ENCODE measurements at regions not wholly inside any gene's neighbourhood (a gene's known extent, or its start where the extent isn't known, plus 50 kb on each side); places are given as distances from the start of the nearest gene placed in this dataset.

- H3K9me3 ChIP-seq (ENCODE audit: control insufficient read depth, insufficient read depth, low read depth, low read length), result no peaks in the 10 kb centered on the region
- TF ChIP-seq POLR2AphosphoS5 (IDR thresholded peaks at IDR 0.05; ENCODE audit: low read depth, low read length) (no peak), CTCF (IDR thresholded peaks at IDR 0.05) (no peak), TCF7L2 (IDR thresholded peaks at IDR 0.05; ENCODE audit: low read depth, low read length) (no peak), SIN3A (IDR thresholded peaks at IDR 0.05; ENCODE audit: borderline replicate concordance, insufficient read depth, low read depth, low read length) (no peak)
- TF ChIP-seq, protein P1, sequence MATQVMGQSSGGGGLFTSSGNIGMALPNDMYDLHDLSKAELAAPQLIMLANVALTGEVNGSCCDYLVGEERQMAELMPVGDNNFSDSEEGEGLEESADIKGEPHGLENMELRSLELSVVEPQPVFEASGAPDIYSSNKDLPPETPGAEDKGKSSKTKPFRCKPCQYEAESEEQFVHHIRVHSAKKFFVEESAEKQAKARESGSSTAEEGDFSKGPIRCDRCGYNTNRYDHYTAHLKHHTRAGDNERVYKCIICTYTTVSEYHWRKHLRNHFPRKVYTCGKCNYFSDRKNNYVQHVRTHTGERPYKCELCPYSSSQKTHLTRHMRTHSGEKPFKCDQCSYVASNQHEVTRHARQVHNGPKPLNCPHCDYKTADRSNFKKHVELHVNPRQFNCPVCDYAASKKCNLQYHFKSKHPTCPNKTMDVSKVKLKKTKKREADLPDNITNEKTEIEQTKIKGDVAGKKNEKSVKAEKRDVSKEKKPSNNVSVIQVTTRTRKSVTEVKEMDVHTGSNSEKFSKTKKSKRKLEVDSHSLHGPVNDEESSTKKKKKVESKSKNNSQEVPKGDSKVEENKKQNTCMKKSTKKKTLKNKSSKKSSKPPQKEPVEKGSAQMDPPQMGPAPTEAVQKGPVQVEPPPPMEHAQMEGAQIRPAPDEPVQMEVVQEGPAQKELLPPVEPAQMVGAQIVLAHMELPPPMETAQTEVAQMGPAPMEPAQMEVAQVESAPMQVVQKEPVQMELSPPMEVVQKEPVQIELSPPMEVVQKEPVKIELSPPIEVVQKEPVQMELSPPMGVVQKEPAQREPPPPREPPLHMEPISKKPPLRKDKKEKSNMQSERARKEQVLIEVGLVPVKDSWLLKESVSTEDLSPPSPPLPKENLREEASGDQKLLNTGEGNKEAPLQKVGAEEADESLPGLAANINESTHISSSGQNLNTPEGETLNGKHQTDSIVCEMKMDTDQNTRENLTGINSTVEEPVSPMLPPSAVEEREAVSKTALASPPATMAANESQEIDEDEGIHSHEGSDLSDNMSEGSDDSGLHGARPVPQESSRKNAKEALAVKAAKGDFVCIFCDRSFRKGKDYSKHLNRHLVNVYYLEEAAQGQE (IDR thresholded peaks at IDR 0.05; ENCODE audit: insufficient read depth in 1 of 2, low read depth in 2 of 2, low read length in 1 of 2), result no peak
- no peak overlapping the region for H3K27ac ChIP-seq (ENCODE audit: low read length)
- in situ Hi-C loops (cut with HindIII; ENCODE audit: low pct_unique_long_range_greater_than_20kb, low sequenced_read_pairs) (no loop called here), intact Hi-C loops (cut with micrococcal nuclease; ENCODE audit: unreplicated experiment) (no loop called here)
- no peaks in the 10 kb centered on the region for H3K4me1 ChIP-seq (ENCODE audit: control insufficient read depth, insufficient read depth, low read length)
- no peak overlapping the region for H3K4me3 ChIP-seq (ENCODE audit: low read depth in 2 of 2, low read length in 2 of 2)
- no peaks in the 10 kb centered on the region for H3K36me3 ChIP-seq (ENCODE audit: control insufficient read depth, insufficient read depth, low read length)
- CTCF ChIA-PET, result no interaction called here
- ATAC-seq (no peak), DNase-seq (ENCODE audit: low read depth, low spot score) (no peak)
- POLR2A ChIA-PET, result interaction anchor here (0.6 kb wide), 1 partner anchor 83 kb away, joined by 3 read pairs; no protein-coding TSS in a partner anchor
- no TSS peak for BruUV-seq (replicated peaks)
- peaks cover 3% of the 10 kb centered on the region for H3K27me3 ChIP-seq (ENCODE audit: control insufficient read depth, insufficient read depth, low read length)
These were observed 269.4 kb downstream of the TCF7L2 start for GRCh38 chr10:113219446-113219845.

DNA sequence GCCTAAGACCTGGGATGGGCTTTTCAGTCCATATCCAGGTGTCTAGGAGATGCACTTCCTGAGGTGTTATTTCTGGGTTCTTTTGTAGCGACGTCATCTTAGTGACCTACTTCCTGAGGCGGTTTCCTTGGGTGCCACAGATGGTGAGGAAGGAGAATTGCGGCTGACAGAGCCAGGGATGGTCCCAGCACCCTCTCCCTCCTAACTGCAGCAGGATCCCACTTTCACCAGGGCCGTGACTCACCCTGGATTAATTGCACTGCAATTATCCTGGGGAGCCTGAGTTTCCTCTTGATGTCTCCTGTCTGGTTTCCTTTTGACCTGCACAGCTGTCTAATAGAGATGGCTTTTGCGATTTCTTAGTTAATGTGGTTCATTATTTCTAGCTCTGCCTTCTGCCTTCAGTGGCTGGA lies 271.7 kb downstream of the TCF7L2 start:
- Histone ChIP-seq H3K4me1 (ENCODE audit: control insufficient read depth, insufficient read depth, low read length) (no peaks in the 10 kb centered on the region), H3K27me3 (ENCODE audit: control insufficient read depth, insufficient read depth, low read length) (peaks cover 3% of the 10 kb centered on the region), H3K4me3 (ENCODE audit: low read depth in 2 of 2, low read length in 2 of 2) (no peak overlapping the region), H3K27ac (ENCODE audit: low read length) (no peak overlapping the region), H3K36me3 (ENCODE audit: control insufficient read depth, insufficient read depth, low read length) (no peaks in the 10 kb centered on the region), H3K9me3 (ENCODE audit: control insufficient read depth, insufficient read depth, low read depth, low read length) (no peaks in the 10 kb centered on the region)
- intact Hi-C loops (cut with micrococcal nuclease; ENCODE audit: unreplicated experiment), result no loop called here
- BruUV-seq (replicated peaks), result no TSS peak
- in situ Hi-C loops (cut with HindIII; ENCODE audit: low pct_unique_long_range_greater_than_20kb, low sequenced_read_pairs), result no loop called here
- ChIA-PET POLR2A (no interaction called here), CTCF (no interaction called here)
- DNase-seq (ENCODE audit: low read depth, low spot score) (no peak), ATAC-seq (no peak)
- TF ChIP-seq SIN3A (IDR thresholded peaks at IDR 0.05; ENCODE audit: borderline replicate concordance, insufficient read depth, low read depth, low read length), result no peak
- TF ChIP-seq POLR2AphosphoS5 (IDR thresholded peaks at IDR 0.05; ENCODE audit: low read depth, low read length), result no peak
- TF ChIP-seq CTCF (IDR thresholded peaks at IDR 0.05), result no peak
- TF ChIP-seq, protein P1 (IDR thresholded peaks at IDR 0.05; ENCODE audit: insufficient read depth in 1 of 2, low read depth in 2 of 2, low read length in 1 of 2), result no peak
- TF ChIP-seq TCF7L2 (IDR thresholded peaks at IDR 0.05; ENCODE audit: low read depth, low read length), result no peak
